ENCODE measurements at regions not wholly inside any gene's neighbourhood (a gene's known extent, or its start where the extent isn't known, plus 50 kb on each side); places are given as distances from the start of the nearest gene placed in this dataset.

DNA sequence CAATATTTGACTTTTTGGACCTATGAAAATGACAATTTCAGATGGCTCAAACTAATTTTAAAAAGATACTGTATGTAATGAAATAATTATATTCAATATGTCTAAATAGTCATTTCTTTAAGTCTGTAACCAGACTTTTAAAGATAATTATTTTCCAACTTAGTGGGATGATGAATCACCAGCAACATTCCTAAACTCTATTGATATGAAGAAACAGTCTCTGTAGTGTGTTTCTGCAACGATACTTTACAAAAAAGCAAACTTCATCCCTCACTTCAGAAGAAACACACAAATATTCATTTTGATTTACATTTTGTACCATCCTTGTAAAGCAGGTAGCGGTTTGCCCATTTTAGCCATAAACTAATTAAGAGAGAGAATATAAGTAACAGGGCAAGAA is 417.4 kb downstream of the EFNB2 start:
- DNase-seq: no peak

DNA sequence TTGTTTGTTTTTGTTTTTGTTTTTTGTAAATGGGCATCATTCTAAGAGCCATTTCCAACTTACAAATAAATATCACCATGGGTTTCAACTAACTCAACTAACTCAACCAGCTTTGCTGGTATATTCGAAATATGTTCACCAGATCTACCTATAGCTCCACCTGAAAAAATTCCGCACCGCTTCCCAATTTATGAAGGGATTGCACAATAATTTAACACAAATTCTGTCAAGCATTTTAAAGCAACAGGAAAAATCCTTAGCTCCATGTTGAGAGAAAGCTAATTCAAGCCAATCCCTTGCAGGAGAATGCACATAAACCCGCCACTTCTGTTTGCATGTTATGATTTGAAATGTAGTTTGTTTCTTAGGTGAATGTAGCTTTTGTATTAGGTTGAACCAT is 417.8 kb downstream of the EFNB2 start:
- no peak for DNase-seq

DNA sequence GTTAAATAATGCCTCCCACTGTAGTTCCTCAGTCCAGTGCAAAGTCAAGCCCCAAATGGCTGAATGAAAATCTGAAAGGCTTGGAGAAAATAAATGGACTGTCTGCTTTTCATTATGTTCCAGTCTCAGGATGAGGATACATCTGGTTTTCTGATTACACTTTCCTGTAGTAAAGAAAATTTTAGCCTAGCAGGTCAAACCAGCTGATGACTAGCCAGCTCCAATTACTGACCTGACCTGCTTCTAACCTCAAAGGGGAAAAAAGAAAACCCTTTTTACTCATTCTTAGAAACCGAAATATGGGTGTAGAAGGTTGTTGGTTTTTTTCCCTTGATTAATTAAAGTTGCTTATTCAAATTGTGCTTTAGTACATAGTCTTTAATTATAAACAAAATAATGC is 418.4 kb downstream of the EFNB2 start:
- no peak for DNase-seq

DNA sequence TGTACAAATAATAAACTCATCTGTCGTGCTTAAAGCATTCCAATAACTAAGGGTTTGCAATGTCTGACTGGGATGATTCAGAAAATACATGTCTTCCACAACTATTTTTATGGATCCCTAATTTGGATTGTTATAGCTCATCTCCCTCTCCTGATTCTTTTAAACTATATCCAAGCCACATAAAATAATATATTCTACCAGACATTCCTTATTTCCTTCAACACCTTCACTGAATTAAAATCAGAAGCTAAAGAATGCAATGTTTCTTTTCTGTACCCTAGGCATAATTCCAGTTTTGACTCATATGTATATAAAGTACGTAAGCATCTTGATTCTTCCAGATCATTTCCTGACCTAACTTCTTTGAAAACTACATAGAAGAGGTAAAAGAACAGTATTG is 420.4 kb downstream of the EFNB2 start:
- no peak for DNase-seq

DNA sequence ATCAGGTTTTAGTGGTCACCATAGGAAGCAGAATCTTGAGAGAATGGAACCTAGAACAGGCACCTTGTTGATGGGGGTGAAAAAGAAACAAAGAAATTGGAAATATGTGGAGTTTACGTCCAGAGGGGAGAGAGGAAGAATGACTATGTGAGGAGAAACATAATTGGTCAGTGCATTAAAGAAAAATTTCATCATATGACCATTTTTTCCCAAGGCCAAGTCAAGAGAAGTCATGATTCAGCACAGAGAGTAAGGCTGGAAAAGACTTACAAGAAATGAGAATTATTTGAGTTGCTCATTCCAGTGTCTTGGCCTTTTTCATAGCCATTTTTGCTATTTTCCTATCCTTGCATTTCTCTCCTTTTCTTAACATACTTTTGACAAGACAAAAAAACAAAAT is 421.7 kb downstream of the EFNB2 start:
- no peak for DNase-seq

DNA sequence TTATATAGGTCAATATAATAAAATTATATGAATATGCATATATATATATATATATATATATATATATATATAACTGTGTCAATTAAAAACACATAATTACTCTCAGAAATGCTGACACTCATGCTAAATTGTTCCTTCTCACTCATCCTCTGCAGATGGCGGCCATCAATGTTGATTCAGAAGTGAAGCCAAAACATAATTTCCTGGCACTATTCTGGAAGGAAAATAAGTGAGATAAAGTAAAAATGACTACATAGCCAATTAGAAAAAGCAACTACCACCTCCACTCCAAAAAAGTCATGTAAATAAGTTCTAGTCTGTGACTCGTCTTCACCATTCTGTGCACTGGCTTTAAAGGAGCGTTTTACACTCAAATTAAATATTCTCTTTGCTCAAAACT is 423.3 kb downstream of the EFNB2 start:
- DNase-seq: no peak

DNA sequence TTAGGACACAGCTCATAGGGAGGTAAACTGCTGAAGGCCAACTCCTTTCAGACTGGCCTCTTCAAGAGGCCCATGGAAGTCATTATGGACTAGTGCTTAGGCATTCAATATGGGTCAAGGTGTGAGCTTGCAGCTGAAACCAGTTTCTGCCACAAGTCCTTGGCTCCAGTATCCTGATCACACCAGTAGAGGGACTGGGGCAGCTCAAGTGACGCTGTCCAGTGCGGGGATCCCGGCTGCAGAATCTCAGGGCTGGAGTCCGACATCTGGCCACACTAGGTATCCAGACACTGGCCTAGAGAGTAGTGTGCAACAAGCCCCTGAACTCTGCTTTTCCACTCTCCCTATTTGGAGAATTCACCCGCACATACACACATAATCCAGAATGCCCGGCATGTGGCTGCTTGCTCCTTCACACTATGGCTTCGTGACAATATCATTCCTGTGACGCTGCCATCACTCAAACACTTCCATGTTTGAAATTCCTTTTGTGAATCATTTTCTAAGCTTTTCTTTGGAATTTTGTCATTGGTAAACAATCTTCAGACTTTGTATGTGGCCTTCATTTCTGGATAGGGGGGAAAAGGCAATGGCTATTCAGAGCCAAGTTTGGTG is 425.1 kb downstream of the EFNB2 start:
- DNase-seq: no peak

DNA sequence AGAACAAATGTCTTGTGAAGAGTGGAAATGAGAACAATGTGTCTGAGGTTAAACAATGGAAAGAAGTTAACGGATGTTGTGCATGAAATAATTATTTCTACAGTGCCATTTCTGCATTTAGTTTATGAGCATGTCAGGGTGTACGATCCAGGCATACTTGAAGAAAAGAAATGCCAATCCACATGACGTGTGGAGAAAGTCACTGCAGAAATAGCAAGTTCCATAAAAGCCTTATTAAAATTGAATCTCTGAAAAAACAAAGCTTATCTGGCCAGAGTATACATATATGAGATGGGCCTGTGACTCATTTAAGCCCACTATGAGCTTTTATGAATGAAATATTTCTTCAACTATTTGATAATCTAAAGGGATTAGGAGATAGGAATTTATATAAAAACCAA is 426.1 kb downstream of the EFNB2 start:
- no peak for DNase-seq

DNA sequence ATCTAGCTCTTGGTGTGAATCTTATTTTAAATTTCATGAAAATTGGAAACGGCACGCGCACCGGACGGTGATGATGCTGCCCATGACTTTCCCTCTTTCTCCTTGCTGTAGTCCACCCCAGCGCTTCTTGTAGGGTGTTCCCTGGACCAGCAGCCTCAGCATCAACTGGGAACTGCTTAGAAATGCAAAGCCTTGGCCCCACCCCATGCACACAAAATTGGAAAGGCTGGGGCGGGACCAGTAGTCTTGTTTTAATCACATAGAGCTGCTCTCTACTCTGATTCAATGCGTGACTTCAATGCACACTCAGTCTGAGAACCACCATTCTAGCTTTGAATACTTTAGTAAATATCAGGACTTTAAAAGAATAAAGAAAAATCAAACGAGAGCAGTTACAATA is 427.1 kb downstream of the EFNB2 start:
- no peak for DNase-seq

DNA sequence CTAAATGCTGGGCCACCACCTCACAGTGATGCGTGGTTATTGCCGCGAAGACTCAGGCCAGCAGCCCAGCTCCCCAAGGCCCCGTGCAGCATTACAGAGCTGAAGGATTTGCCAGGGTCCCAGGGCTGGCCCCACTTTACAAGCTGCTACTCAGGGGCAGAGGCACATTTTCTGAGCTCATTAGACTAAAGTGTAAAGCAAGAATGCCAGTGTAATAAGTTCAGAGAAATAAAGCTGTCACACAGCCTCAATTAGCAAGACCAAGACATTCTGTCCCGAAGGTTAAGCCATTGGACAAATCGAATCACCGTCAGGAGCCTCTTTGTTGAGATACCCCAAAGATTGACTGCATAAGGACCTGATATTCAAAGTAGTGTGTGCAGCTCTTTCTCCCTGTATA is 428.4 kb downstream of the EFNB2 start:
- no peak for DNase-seq

DNA sequence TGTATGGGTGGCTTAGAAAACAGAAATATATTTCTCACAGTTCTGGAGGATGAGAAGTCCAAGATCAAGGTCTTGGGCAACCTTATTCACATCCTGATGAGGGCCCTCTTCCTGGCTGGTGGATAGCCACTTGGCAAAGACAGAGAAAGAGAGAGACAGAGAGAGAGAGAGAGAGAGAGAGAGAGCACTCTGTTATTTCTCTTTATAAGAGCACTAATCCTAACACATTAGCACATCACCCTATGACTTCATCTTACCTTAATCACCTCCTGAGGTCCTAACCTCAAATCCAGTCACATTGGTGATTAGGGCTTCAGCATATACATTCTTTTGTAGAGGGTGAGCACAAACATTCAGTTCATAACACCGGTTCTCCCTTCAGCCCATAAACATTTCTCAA is 430.3 kb downstream of the EFNB2 start:
- no peak for DNase-seq

DNA sequence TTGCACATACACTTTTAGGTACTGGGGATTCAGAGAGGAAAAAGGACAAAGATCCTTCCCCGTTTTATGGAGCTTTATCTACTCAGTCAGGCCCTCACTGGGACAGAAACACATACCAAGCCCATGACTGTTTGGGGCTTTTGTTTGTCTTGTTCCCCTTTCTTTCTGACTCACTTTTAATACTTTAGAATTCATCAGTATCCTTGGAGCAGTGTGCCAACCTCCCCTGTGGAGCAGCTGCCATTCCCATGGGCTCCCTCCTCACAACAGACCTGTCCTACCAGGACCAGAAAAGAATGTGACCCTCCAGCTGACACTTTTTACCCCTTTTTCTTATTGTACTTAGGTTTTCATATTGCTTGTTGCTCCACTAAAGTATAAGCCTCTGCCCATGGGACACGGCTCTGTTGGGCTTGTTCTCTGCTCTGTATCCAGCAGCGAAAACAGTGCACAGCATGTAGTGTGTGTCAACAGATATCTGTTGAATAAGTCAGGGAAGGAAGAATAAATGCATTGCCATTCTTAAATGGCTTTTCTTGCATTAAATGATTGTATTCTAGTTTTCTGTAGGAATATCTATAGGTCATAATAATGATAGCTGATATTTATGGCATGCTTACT is 431.1 kb downstream of the EFNB2 start:
- DNase-seq: no peak

DNA sequence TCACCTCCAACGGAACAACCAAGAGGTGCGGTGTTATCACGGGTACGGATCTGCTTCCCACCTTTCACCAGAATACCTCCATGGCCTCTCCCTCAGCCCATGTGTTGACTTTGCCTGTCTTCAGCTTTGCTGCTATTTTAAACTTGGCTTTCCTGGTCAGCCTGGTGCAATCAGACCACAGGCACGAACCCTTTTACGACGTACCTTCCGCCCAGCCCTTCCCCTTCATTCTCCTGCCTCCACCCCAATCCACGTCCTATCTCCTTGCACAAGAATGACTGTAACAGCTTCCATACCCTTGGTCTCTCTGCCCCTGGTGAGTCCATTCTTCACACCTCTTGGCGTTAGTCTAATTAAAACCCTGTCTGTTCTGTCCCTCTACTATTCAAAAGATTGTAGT is 431.7 kb downstream of the EFNB2 start:
- DNase-seq: no peak

DNA sequence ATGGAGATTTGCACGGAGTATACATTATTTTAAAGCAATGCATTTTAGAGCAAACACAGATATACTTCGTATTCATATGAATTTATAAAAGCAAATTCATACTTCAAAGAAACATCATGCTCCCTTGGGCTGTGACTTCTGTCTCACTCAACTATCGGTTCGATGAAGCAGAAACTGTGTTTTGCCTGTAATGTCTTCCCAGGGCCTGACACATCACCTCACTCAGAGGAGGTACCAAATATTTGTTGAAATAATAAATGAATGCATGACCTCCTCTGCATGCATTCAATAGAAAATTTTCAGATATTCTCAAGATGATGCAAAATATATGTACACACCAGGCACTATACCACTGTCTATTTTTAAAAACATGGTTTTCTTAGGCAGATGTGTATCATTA is 432.7 kb downstream of the EFNB2 start:
- DNase-seq: no peak

DNA sequence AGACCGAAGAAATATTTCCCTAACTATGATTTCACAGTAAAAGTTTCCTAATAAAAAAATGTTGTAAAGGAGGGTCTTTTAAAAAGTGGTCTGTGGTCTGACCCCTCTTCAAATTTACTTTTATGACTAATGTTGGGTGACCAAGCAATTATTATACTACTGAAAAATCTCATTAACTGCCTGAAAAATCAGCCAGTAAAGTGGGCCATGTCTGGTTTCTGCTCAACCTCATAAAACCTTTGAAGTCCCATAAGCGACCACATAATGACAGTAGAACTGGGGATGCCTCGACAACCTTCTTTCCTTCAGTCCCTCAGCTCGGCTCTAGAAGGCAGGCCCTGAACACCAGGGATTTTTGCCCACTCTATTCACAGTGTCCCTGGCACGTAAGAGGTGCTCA is 434.3 kb downstream of the EFNB2 start:
- DNase-seq: no peak

DNA sequence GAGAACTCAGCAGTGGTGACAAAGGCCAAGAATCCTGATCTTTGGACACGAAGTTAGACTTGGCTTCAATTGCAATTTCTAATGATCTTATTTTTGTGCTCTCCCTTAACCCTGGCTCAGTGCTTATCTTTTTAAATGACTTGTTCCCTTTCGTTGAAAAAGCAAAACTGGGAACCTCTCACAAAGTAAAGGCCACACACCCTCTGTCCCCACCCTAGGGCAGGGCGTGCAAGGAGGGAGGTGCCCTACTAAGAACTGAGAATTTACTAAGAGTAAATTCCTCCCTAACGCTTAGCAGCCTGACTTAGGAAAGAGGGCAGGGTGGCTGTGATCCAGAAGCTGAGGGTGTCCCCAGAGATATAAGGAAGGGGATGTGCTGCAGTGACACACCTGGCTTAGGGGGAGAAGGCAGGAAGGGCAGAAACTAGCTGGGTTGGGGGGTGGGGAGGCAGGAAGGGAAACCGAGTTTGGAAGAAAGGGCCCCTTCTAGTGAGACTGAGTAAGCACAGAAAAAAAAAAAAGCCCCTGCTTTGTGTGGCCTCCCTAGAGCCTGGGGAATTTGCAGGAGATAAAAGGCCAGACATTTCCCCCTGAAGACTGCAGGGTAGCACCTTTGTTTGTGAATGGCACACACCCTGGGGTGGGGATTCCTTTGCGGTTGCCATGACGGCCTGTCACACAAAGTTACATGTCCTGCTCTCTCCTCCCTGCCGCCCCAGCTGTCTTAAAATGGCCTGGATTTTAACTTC is 435.1 kb downstream of the EFNB2 start:
- DNase-seq: no peak

DNA sequence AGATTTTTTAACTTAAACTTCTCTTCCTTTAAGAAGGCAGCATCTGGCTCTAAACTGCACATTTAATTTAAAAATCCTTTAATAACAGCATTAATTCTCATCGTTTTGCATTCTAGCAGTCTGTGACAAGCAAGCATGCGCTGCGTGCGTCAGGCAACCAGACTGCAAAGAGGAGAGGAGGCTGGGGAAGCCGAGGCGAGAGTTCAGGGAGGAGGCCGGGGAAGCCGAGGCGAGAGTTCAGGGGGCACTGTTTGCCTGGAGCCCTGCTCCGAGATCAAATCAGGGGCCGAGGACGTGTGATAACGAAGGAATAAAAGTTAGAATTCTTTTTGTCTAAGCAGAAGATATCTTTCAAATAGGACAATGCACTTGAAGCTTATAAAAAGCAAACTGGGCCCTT is 435.7 kb downstream of the EFNB2 start:
- no peak for DNase-seq

DNA sequence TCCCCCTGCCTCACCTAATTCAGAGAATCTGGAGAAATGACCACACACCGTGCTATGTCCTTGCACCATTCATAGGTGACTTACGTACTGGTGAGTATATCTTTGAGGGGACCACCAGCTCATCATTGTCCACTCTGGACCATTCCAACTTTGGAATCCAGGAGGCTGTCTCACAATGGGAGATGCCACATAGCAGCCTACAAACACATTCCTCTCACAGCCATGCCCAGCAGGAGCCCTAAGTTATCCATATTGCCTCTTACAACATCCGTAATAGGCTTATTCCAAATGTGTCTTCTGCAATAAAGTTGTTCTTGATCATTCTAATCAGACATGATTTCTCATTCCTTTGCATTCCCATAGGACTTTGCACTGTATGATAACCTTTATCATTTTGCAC is 436.7 kb downstream of the EFNB2 start:
- no peak for DNase-seq

DNA sequence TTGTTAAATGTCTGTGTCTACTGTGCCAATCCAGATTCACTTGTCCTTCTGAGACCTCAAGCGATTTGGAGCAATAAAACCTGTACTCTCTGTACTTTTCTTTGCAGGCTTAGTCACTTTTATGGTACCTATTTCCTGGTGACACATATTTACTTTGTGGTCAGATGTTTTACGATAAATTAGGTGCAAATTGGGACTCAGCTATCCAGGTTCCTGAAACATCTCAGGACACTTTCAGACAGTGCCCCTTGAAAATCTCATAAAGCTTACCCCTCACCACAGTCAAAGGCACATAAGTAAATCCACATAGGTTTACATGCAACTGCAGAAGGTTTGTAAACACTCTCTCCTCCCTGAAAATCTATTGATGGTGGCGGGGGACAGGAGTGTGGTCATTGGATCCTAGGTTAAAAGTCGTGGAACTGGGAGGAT is 438.8 kb downstream of the EFNB2 start:
- no peak for DNase-seq

DNA sequence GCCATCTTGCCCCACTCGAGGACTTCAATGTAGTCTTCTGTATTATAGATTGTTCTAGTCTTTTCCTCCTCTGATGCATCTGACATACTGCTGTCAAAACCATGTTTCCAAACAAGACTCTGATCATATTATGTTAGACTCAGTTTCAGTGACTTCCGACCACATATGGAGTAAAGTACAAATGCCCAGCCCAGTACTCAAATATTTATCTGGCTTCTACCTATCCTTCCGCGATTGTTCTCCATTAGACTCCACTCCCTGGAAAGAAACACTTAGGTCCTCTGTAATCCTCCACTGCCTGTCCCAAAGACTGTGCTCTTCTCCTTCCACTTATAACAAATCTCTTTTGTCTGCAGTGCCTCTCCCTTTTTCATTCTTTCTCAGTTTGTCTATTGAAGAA is 439.5 kb downstream of the EFNB2 start:
- DNase-seq: no peak

DNA sequence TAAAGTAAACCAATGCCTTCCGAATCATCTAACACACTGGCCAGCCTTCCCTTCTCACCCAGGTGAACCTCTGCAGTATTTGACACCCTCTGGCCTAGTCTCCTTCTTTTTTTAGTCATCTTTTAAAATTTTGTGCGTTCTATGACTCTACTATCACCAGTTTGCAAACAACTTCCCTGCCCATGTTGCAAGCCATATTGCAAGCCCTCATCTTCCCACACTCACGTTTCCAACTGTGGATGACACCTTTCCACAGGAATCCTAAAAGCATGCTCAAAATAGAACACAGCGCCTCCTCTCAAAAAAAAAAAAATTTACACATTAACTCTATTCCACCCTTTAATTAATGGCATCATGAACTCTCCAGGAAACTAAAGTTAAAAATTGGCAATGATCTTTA is 440.1 kb downstream of the EFNB2 start:
- DNase-seq: no peak

DNA sequence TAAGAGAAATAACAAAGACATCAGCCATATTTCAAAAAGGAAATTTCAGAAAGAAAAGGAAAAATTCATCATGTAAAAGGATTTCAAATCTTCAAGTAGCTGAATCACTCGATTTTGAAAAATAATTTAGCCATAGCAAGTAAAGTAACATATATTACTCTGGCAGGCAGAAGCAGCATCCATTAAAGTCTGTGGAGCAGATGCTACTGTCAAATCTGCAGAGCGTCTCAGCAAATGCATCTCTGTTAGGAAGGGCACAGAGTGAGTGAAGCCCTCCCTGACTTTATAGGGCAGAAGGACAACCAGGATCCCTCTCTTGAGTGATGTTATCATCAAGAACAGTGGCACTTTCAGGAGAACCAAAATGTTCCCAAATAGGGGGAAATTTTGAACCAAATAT is 445.5 kb downstream of the EFNB2 start:
- DNase-seq: no peak

DNA sequence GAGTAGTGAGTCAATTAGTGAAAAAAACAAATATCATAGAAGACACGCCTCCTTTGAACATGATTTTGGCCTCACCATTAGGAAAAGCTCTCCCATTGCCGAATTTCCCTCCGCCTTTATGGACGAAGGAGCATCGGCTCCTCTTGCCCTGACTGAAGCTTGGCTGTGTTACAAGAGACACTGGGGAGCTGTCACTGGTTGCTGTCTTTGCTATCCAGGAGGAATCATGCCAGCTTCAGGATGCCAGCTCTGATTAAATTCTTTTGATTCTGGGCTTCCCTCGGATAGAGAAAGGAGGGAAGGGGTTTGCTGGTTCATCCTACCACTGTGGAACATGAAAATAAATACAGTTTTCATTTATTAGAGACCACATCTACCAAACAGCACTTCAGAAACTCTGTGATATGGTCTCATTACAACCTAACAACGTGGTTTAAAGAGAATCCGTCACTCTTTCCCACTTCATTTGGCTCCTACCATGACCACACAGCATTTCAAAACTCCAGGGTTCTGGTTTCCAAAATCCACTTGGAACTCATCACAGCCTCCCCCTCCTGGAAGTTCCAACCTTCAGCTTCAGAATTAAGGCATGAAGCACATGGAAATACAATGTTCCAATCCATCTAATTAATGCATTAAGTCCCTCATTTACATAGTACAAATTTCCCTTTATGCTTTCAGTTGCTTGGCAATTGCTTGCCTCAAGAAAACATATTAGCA is 446.0 kb downstream of the EFNB2 start:
- DNase-seq: no peak

DNA sequence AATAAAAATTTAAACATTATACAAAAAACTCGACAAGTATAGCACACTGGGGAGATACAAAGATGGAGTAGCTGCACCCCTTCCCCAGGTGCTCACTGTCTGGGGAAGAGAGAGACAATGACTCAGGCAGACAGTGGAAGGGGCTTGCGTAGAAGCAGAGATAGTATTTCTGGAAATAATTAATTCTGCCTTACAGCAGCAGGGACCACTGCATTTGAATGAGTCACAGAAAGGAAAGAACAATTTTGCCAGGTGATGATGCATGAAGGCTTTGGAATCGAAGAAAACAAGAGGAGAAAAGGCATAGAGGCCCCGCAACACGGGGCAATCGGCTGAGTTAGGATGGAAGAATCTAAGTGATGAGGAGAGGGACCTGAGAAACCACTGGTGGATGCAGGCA is 447.4 kb downstream of the EFNB2 start:
- no peak for DNase-seq

All from CD4-positive, alpha-beta T cell treated with Interleukin-1 beta for 1 hour (primary cell).